Activated T-cell treated with anti-CD3 and anti-CD28 coated beads, Interleukin-2, amount 50 U/mL, for 4 hours (primary cell): ENCODE measurements at regions not wholly inside any gene's neighbourhood (a gene's known extent, or its start where the extent isn't known, plus 50 kb on each side); places are given as distances from the start of the nearest gene placed in this dataset.

Experiments used
- ATAC-seq, 2 donors: fragments of 200-7000 bp; cut with Tn5 transposase; one replicate each; pipeline ENCODE4 v1.10.0; 2021
- DNase-seq: peaks from one replicate; pipeline ENCODE4 v3.0.0-alpha.2; 2020
- H3K27me3 Mint-ChIP-seq: one replicate; pipeline ENCODE4 v1.8.0; 2021; ENCODE audit warnings: low read depth, mixed read lengths
- H3K36me3 Mint-ChIP-seq: one replicate; pipeline ENCODE4 v1.8.0; 2022; ENCODE audit warnings: mixed read lengths; ENCODE audit not compliant: insufficient read depth
- H3K4me1 Mint-ChIP-seq: one replicate; pipeline ENCODE4 v1.8.0; 2021; ENCODE audit warnings: low read depth, mixed read lengths
- H3K4me3 Mint-ChIP-seq: one replicate; pipeline ENCODE4 v1.8.0; 2021; ENCODE audit warnings: mild to moderate bottlenecking, moderate library complexity, mixed read lengths
- H3K9me3 Mint-ChIP-seq: one replicate; pipeline ENCODE4 v1.8.0; 2021; ENCODE audit warnings: mixed read lengths

- DNase-seq (no peak), ATAC-seq (no peak)
- H3K4me1 Mint-ChIP-seq = no peaks in the 10 kb centered on the region
- no peak overlapping the region for H3K4me3 Mint-ChIP-seq
- no peaks in the 10 kb centered on the region for H3K9me3 Mint-ChIP-seq
- no peaks in the 10 kb centered on the region for H3K27me3 Mint-ChIP-seq
- H3K36me3 Mint-ChIP-seq = no peaks in the 10 kb centered on the region
Observed at GRCh38 chr4:182111586-182111985, 131.6 kb upstream of the TENM3 start.

DNA sequence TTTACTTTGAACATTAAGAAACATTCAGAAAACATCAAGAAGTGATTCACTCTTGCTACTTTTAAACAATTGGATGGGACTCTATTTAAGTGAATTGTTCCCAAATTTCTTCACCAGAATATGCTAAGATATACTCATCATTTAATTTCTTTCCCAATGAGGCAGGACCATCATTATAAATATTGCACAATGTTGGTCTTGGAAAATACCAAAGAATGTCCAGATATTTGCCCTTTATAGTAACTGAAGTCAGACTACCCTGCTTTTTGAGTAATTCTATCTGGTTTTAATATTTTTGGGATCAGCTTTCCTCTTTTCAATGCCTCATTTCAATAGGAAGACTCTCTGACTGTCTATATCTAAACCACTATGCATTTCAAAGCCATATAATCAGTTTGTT, 129.4 kb upstream of the TENM3 start:
- DNase-seq (no peak), ATAC-seq (no peak)
- Mint-ChIP-seq H3K9me3 (no peaks in the 10 kb centered on the region), H3K36me3 (no peaks in the 10 kb centered on the region), H3K4me3 (no peak overlapping the region), H3K27me3 (no peaks in the 10 kb centered on the region), H3K4me1 (no peaks in the 10 kb centered on the region)

DNA sequence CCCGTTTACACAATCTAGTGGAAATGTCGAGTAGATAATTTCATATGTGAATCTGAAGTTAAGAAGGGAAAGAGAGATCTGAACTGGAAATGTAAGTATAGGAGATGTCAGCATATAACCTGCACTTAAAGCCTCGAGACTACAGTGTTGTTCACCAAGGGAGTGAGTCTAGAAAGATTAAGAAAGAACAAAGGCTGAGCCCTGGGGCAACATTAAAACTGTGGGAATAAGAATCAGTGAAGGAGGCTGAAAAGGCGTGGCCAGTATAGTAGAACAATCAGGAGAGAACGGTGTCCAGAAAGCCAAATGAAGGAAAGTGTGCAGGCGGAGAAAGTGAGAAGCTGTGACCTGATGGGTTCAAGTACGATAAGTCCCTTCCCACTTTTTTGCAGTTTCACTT, 118.8 kb upstream of the TENM3 start:
- H3K36me3 Mint-ChIP-seq = no peaks in the 10 kb centered on the region
- no peak for ATAC-seq
- no peak overlapping the region for H3K4me3 Mint-ChIP-seq
- peaks cover 21% of the 10 kb centered on the region for H3K9me3 Mint-ChIP-seq
- H3K4me1 Mint-ChIP-seq = no peaks in the 10 kb centered on the region
- DNase-seq = no peak
- H3K27me3 Mint-ChIP-seq = no peaks in the 10 kb centered on the region

DNA sequence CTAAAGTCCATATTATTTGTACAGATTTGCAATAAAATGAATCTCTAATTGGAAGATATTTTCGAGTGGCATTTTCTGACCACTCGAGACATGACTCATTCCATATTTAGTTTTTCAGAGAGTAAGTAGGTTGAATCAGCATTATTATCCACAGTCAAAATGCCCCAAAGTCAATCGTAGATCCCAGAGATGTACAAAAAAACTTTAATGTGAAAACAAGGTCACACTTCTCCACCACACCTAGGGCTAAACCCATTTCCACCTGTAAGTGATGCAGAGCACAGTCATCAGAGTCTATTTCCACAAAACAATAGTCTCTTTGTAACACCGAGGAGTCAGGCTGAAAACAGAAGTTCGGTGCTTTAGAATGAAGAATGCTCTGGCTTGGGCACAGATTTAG, 117.1 kb upstream of the TENM3 start:
- H3K27me3 Mint-ChIP-seq = no peaks in the 10 kb centered on the region
- no peak overlapping the region for H3K4me3 Mint-ChIP-seq
- H3K36me3 Mint-ChIP-seq = no peaks in the 10 kb centered on the region
- peaks cover 21% of the 10 kb centered on the region for H3K9me3 Mint-ChIP-seq
- H3K4me1 Mint-ChIP-seq = no peaks in the 10 kb centered on the region
- no peak for DNase-seq
- no peak for ATAC-seq

DNA sequence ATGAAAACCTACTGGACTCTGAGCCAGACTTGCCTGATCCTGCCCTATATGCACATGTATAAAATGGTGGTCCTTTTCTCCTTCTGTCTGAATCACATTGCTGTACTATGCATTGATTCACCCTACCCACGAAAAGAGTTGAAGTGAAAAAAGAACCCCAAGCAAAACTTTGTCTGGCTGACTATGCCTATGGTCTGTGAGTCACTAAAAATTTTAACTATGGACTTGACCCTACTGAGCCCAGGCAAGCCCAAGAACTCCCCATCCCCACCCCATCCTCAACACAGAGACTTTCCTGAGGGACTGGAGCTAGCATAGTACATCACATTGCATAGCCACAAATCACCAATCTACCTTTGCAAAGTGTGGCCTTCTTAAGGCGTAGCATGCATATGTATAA, 116.6 kb upstream of the TENM3 start:
- Mint-ChIP-seq H3K27me3 (no peaks in the 10 kb centered on the region), H3K36me3 (no peaks in the 10 kb centered on the region), H3K9me3 (peaks cover 21% of the 10 kb centered on the region), H3K4me3 (no peak overlapping the region), H3K4me1 (no peaks in the 10 kb centered on the region)
- ATAC-seq (no peak), DNase-seq (no peak)

DNA sequence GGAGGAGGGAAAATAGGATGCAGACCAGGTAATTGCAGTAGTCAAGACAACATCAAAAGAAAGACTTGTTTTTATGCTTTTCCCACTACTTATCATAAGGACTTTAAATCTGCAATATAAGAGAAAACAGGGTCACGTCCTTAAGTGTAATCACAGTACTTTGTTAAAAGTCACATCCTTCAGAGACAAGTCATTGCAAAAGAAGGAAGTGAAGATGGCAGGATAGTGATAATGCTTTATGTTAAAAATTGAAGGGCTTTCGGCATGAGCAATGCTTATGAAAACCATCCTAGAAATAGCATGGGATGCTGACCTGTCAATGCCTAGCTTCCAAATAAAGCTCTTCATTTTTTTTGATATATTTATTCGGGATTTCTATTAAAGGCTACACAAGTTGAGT, 110.2 kb upstream of the TENM3 start:
- H3K36me3 Mint-ChIP-seq = no peaks in the 10 kb centered on the region
- H3K4me3 Mint-ChIP-seq = no peak overlapping the region
- no peaks in the 10 kb centered on the region for H3K4me1 Mint-ChIP-seq
- DNase-seq (no peak), ATAC-seq (no peak)
- peaks cover 14% of the 10 kb centered on the region for H3K27me3 Mint-ChIP-seq
- H3K9me3 Mint-ChIP-seq = no peaks in the 10 kb centered on the region

GRCh38 chr4:182134261-182134660, 108.9 kb upstream of the TENM3 start:
- H3K9me3 Mint-ChIP-seq = no peaks in the 10 kb centered on the region
- DNase-seq = no peak
- H3K4me1 Mint-ChIP-seq = no peaks in the 10 kb centered on the region
- H3K4me3 Mint-ChIP-seq = no peak overlapping the region
- peaks cover 20% of the 10 kb centered on the region for H3K27me3 Mint-ChIP-seq
- H3K36me3 Mint-ChIP-seq = no peaks in the 10 kb centered on the region
- no peak for ATAC-seq

DNA sequence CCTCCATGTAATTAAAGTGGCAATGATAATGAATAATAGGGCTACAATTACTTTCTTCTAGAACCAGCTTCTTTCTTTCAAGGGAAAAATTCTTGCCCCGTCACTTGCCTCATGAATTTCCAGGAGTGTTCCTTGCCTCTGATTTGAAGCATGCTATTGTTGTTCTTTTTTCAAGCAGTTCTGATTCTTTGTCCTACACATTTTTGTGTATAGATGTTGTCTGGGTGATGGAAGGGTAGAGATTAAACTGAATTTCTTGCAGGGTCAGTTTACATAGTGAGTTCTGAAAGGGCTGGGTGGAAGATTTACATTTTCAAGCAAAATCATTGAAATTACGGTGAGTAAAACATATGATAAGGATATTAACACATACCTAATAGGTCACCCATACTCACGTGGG, 107.0 kb upstream of the TENM3 start:
- Mint-ChIP-seq H3K4me1 (no peaks in the 10 kb centered on the region), H3K9me3 (no peaks in the 10 kb centered on the region), H3K27me3 (peaks cover 34% of the 10 kb centered on the region), H3K4me3 (no peak overlapping the region), H3K36me3 (no peaks in the 10 kb centered on the region)
- DNase-seq (no peak), ATAC-seq (no peak)

- no peak for ATAC-seq
- peaks cover 45% of the 10 kb centered on the region for H3K27me3 Mint-ChIP-seq
Observed at GRCh38 chr4:182137343-182137742, 105.9 kb upstream of the TENM3 start.

DNA sequence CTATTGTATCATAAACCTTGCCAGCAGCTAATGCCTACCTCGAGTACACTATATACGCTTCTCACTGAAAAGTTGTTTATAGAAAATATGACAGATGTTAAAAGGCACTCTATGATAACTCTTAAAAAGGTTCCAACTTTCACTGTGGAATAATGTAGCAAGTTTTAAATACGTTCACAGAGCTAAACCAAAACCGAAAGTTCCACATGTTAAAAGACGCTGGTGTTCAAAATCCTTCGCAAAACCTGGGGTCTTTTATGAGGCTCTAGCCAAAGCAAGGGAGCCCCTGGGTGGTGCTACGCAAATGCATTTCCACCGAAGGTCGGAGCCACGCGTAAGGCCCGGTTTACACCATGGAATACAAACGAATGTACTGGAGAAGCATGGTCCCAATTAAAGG, 103.7 kb upstream of the TENM3 start:
- no peak overlapping the region for H3K4me3 Mint-ChIP-seq
- H3K4me1 Mint-ChIP-seq = peaks cover 11% of the 10 kb centered on the region
- H3K36me3 Mint-ChIP-seq = no peaks in the 10 kb centered on the region
- H3K9me3 Mint-ChIP-seq = no peaks in the 10 kb centered on the region
- peaks cover 58% of the 10 kb centered on the region for H3K27me3 Mint-ChIP-seq
- ATAC-seq (no peak), DNase-seq (no peak)

More at GRCh38 chr4:182137343-182137742, 105.9 kb upstream of the TENM3 start:
- Mint-ChIP-seq H3K4me3 (no peak overlapping the region), H3K4me1 (peaks cover under 1% of the 10 kb centered on the region), H3K9me3 (no peaks in the 10 kb centered on the region), H3K36me3 (no peaks in the 10 kb centered on the region)
- DNase-seq = no peak

DNA sequence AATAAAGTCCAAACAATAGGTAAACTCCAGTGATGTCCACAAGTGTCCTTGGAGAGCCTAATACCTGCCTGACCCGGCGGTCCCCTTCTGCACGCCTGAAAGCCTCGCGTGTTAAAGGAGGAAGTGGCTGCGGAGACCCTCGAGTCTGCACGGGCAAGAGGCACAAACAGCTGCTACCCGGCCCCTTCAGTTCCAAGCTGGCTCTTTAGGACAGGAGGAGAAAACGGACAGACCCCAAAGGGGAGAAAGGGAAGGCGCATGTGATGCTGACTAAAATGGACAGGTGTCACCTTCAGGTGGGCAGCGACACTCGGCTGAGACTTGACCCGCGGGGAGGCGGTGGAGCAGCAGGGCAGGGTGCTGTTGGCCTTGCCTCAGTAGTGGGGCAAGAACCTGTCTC, 102.7 kb upstream of the TENM3 start:
- DNase-seq = no peak
- peaks cover 14% of the 10 kb centered on the region for H3K4me1 Mint-ChIP-seq
- no peaks in the 10 kb centered on the region for H3K36me3 Mint-ChIP-seq
- peaks cover 64% of the 10 kb centered on the region for H3K27me3 Mint-ChIP-seq
- no peaks in the 10 kb centered on the region for H3K9me3 Mint-ChIP-seq
- ATAC-seq = no peak
- no peak overlapping the region for H3K4me3 Mint-ChIP-seq

DNA sequence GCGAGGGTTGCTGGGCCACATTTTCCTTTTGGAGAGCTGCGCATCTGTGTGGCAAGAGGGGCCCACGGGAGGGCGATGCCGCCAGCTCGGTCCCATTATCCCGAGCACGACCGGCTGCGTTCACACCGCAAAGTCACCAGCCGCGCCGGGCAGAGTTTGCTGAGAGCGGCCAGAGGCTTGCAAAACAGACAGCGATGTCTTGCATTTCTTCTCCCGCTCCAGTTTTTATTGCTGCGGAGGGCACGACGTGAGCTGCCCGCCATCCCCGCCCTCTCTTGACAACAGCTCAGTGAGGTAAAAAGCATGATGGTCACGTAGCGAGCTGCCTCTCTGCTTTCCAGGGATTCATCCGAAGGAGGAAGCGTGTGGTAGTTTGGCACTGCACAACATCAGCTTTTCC, 102.1 kb upstream of the TENM3 start:
- Mint-ChIP-seq H3K36me3 (no peaks in the 10 kb centered on the region), H3K9me3 (no peaks in the 10 kb centered on the region), H3K27me3 (peaks cover 68% of the 10 kb centered on the region), H3K4me3 (no peak overlapping the region), H3K4me1 (peaks cover 14% of the 10 kb centered on the region)
- DNase-seq (no peak), ATAC-seq (no peak)

DNA sequence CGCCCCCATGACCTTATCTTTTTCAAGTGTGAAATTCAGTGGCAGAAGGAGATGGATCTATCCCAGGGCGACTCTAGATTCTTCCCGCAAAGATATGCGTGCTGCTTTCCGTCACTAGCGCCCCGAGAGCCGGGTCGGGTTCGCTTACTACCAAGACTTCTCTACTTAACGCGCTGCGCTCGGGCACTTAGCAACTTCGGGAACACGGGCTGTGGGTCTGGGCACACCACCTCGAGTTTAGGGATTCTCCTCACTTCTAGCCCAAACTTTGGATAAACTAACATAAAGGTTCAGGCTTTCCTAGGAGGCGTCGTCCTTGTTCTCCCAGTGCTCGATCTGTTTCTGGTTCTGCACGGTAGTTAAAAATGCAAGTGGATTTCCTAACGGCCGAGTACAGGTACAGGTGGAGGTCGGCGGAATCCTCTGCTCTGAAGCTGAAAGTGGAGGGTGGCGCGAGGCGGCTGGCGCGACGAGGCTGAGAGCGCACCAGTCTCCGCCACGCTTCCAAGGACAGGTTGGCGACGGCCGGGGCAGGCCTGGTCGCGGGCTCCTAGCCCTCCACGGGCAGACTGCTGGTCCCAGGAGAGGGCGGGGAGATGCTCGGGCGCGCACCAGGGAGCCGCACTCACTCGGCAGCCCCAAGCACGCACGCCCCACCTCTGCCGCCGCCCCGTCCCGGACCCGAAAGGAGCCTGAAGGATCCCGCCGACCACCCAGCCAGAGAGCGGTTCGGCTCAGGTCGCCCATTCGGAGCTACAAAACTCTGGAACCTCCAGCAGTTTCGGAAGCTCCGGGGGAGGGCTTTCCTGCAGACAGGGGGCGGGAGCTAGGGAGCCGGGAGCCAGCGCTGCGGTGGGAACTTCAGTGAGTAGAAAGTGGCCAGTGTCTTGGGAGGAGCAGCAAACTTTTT, 100.8 kb upstream of the TENM3 start:
- ATAC-seq = peak in 1 of 2 donors; percentile 39
- H3K36me3 Mint-ChIP-seq = no peaks in the 10 kb centered on the region
- DNase-seq = no peak
- no peaks in the 10 kb centered on the region for H3K9me3 Mint-ChIP-seq
- peaks cover 68% of the 10 kb centered on the region for H3K27me3 Mint-ChIP-seq
- peaks cover 14% of the 10 kb centered on the region for H3K4me1 Mint-ChIP-seq
- H3K4me3 Mint-ChIP-seq = no peak overlapping the region

GRCh38 chr4:182143086-182143821, 99.9 kb upstream of the TENM3 start:
- DNase-seq = no peak
- Mint-ChIP-seq H3K9me3 (no peaks in the 10 kb centered on the region), H3K27me3 (peaks cover 68% of the 10 kb centered on the region), H3K36me3 (no peaks in the 10 kb centered on the region), H3K4me1 (peaks cover 14% of the 10 kb centered on the region), H3K4me3 (peak overlapping the region; percentile 60)
- no peak for ATAC-seq
